ENCODE measurements at regions not wholly inside any gene's neighbourhood (a gene's known extent, or its start where the extent isn't known, plus 50 kb on each side); places are given as distances from the start of the nearest gene placed in this dataset.

DNA sequence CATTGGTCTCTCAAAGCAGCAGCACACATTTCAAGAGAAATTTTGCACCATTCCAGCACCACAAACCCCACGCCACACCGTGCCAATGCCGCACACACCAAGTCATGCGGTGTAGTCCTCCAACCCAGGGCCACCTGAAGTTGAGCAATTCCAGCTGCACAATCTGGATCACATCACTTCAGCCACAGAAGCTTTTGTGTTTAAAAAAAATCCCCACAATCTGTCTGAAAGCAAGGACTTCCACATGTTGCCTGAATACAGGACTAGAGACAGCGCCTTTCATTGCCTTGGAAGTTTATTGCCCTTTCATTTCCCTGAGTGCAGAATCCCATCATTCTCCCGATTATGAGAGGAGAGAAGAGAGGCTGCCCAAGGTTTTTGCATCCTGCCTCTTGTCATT lies 175.6 kb upstream of the BCL6 start:
- Histone ChIP-seq H3K27me3 (no peaks in the 10 kb centered on the region), H3K36me3 (no peaks in the 10 kb centered on the region), H3K27ac (no peak overlapping the region), H3K4me3 (no peak overlapping the region), H3K4me1 (peaks cover 0 to 58% (median 0%) of the 10 kb centered on the region in 9 donors), H3K9me3 (peaks cover 0 to 13% (median 2%) of the 10 kb centered on the region in 11 donors)
- intact Hi-C loops (cut with DNase I) = no loop called here
- no peak for DNase-seq
- no peak for ATAC-seq
- TF ChIP-seq, protein P1, sequence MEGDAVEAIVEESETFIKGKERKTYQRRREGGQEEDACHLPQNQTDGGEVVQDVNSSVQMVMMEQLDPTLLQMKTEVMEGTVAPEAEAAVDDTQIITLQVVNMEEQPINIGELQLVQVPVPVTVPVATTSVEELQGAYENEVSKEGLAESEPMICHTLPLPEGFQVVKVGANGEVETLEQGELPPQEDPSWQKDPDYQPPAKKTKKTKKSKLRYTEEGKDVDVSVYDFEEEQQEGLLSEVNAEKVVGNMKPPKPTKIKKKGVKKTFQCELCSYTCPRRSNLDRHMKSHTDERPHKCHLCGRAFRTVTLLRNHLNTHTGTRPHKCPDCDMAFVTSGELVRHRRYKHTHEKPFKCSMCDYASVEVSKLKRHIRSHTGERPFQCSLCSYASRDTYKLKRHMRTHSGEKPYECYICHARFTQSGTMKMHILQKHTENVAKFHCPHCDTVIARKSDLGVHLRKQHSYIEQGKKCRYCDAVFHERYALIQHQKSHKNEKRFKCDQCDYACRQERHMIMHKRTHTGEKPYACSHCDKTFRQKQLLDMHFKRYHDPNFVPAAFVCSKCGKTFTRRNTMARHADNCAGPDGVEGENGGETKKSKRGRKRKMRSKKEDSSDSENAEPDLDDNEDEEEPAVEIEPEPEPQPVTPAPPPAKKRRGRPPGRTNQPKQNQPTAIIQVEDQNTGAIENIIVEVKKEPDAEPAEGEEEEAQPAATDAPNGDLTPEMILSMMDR (IDR thresholded peaks at IDR 0.05) = no peak
- 74 to 81% methylated on average over 6 of the region's 6 CpGs for WGBS, 2 donors

DNA sequence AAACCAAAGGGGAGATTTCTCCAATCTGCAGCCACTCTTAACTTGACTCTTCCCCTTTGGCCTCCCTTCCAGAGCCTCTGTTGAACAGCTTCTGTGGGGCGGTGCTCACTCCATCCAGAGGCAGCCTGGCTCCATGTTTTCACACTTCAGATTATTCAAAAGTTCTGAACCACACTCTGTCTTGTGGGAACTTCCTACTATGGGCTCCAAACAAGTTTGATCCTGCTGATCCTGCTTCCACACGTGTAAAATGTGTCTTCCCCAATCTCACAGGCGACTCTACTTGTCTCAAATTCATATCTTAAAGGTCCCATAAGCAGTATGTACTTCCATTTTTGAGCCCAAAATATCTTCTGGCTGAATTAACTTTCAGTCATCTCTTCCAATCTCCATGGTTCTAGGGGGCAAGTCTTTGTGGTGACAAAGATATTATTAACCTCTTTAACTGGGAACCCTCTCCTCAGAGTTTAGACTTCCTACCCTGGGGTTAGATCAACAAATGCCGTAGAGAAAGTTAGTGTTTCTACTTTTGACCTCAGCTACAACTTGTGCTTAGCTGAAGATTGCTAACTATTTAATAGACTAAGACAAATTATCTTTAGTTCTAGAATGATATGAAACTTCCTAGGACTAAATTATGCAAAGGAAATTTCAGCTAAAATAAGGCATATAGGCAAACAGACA lies 176.3 kb upstream of the BCL6 start:
- intact Hi-C loops (cut with DNase I) = no loop called here
- TF ChIP-seq, protein P1 (IDR thresholded peaks at IDR 0.05) = no peak
- Histone ChIP-seq H3K4me3 (no peak overlapping the region), H3K27me3 (no peaks in the 10 kb centered on the region), H3K27ac (no peak overlapping the region), H3K9me3 (peaks cover 0 to 13% (median 2%) of the 10 kb centered on the region in 11 donors), H3K36me3 (no peaks in the 10 kb centered on the region), H3K4me1 (peaks cover 0 to 54% (median 0%) of the 10 kb centered on the region in 9 donors)
- WGBS, 2 donors = 56 to 64% methylated on average over 4 of the region's 4 CpGs
- no peak for DNase-seq
- ATAC-seq = peak in 1 of 8 donors; percentile 23

DNA sequence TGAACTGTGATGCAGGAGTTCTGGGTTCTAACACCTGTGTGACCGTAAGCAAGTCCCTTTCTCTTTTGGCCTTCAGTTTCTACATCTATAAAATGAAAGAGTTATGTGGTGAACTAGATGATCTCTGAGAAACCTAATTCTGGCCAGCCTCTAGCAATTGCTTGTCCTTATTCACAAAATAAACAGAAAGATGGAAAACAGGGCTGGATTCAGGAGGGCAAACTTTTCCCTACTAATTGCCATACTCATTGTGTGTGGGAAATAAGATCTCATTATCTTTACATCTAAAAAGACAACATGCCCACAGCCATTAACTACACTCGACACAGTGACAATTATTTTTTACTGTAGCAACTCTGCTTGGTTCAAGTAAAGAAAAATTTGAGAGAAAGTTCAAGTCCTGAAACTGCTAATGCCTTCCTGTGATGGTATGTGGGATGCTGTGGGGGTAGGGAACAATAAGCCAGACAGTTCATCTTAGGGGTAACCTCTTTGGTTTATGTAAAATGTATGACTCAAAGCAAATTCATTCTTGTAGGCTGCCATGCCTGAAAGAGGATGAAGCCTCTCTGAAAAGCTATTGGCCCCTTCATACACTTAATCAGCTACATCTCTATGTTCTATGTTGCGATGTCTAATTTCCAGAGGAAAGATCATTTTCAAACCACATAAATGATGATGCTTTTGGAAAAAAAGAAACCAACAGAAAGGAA lies 177.6 kb upstream of the BCL6 start:
- ATAC-seq (no peak), DNase-seq (no peak)
- Histone ChIP-seq H3K9me3 (peaks cover 0 to 19% (median 2%) of the 10 kb centered on the region in 11 donors), H3K27me3 (no peaks in the 10 kb centered on the region), H3K4me3 (no peak overlapping the region), H3K4me1 (peaks cover 0 to 43% (median 0%) of the 10 kb centered on the region in 9 donors), H3K27ac (no peak overlapping the region), H3K36me3 (no peaks in the 10 kb centered on the region)
- TF ChIP-seq, protein P1 (IDR thresholded peaks at IDR 0.05) = no peak
- 86 to 95% methylated on average over 3 of the region's 3 CpGs for WGBS, 2 donors
- intact Hi-C loops (cut with DNase I) = no loop called here

DNA sequence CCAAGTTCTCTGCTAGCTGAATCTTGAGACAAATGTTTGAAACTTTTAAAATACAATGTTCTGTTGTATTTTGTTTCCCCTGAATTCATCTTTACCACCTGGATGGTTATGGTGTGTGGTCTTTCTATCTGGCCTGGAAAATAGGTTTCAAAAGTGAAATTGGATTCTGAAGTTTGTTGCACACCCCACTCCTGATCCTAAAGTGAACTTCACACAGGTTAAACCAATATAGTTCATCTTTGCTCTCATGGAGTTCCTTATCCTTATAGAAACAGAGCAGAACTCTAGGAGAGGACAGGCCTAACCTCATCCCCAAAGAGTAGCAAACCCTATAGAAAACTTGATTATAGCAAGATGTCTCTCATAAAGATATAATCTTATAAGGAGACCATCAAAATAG lies 179.4 kb upstream of the BCL6 start:
- no peak for DNase-seq
- H3K36me3 ChIP-seq = no peaks in the 10 kb centered on the region
- peaks cover 0 to 19% (median 2%) of the 10 kb centered on the region in 11 donors for H3K9me3 ChIP-seq
- no peak for ATAC-seq
- H3K27ac ChIP-seq = no peak overlapping the region
- no peak overlapping the region for H3K4me3 ChIP-seq
- intact Hi-C loops (cut with DNase I) = no loop called here
- TF ChIP-seq, protein P1 (IDR thresholded peaks at IDR 0.05) = no peak
- no peaks in the 10 kb centered on the region for H3K27me3 ChIP-seq
- H3K4me1 ChIP-seq = peaks cover 0 to 34% (median 8%) of the 10 kb centered on the region in 9 donors
